Activated CD4-positive, alpha-beta T cell treated with anti-CD3 and anti-CD28 coated beads, Interleukin-2, amount 50 U/mL, for 48 hours (primary cell): ENCODE measurements at regions not wholly inside any gene's neighbourhood (a gene's known extent, or its start where the extent isn't known, plus 50 kb on each side); places are given as distances from the start of the nearest gene placed in this dataset.
"Not testable (repeated sequence)": the region's sequence is repeated elsewhere in the genome, so short reads cannot be mapped to it uniquely, and the experiment has no call there.

Experiments used
- DNase-seq, 2 experiments: peaks; one replicate each; pipeline ENCODE4 v3.0.0-alpha.2; 2020

GRCh38 chr1:30229960-30230359 is 493.4 kb downstream of the MATN1 start:
- no peak for DNase-seq

GRCh38 chr1:30229557-30229956 is 493.8 kb downstream of the MATN1 start:
- DNase-seq = no peak

GRCh38 chr1:30226648-30227047 is 496.7 kb downstream of the MATN1 start:
- no peak for DNase-seq

GRCh38 chr1:30225357-30225756 is 498.0 kb downstream of the MATN1 start:
- no peak for DNase-seq

GRCh38 chr1:30219675-30220074 is 503.7 kb downstream of the MATN1 start:
- no peak for DNase-seq

GRCh38 chr1:30218438-30218837 is 504.9 kb downstream of the MATN1 start:
- DNase-seq = no peak

GRCh38 chr1:30216602-30217001 is 506.8 kb downstream of the MATN1 start:
- no peak for DNase-seq

- no peak for DNase-seq
Measured at GRCh38 chr1:30213936-30214335, 509.4 kb downstream of the MATN1 start.

GRCh38 chr1:30207962-30208361 is 515.4 kb downstream of the MATN1 start:
- DNase-seq = not testable (repeated sequence)

GRCh38 chr1:30206631-30207030 is 516.8 kb downstream of the MATN1 start:
- not testable (repeated sequence) for DNase-seq

GRCh38 chr1:30204916-30205315 is 518.5 kb downstream of the MATN1 start:
- not testable (repeated sequence) for DNase-seq

- DNase-seq = no peak
Measured at GRCh38 chr1:30201015-30201414, 522.4 kb downstream of the MATN1 start.

- no peak for DNase-seq
Measured at GRCh38 chr1:30200161-30200560, 523.2 kb downstream of the MATN1 start.

- no peak for DNase-seq
Measured at GRCh38 chr1:30199563-30199962, 523.8 kb downstream of the MATN1 start.

- no peak for DNase-seq
Measured at GRCh38 chr1:30198795-30199403, 524.5 kb downstream of the MATN1 start.

- DNase-seq = no peak
Measured at GRCh38 chr1:30198451-30198760, 525.0 kb downstream of the MATN1 start.

GRCh38 chr1:30197639-30198450 is 525.5 kb downstream of the MATN1 start:
- DNase-seq = no peak

GRCh38 chr1:30196872-30197638 is 526.3 kb downstream of the MATN1 start:
- DNase-seq = no peak

- DNase-seq = no peak
Measured at GRCh38 chr1:30196457-30196856, 526.9 kb downstream of the MATN1 start.

GRCh38 chr1:30195424-30196134 is 527.8 kb downstream of the MATN1 start:
- DNase-seq = no peak

- DNase-seq = no peak
Measured at GRCh38 chr1:30194741-30195423, 528.5 kb downstream of the MATN1 start.

- DNase-seq = no peak
Measured at GRCh38 chr1:30194046-30194619, 529.3 kb downstream of the MATN1 start.
